Endodermal cell (in vitro differentiated cells): ENCODE measurements at regions not wholly inside any gene's neighbourhood (a gene's known extent, or its start where the extent isn't known, plus 50 kb on each side); places are given as distances from the start of the nearest gene placed in this dataset.

Source experiments
- DNase-seq: peaks from one replicate; pipeline ENCODE4 v3.0.0-alpha.2; 2017
- H3K27ac ChIP-seq: 2 replicates; pipeline ENCODE4 v1.5.1; 2013; ENCODE audit warnings: mild to moderate bottlenecking, low read depth, low read length, moderate library complexity
- H3K27me3 ChIP-seq: 2 replicates; pipeline ENCODE4 v1.6.1; 2013; ENCODE audit warnings: mild to moderate bottlenecking, low read length, moderate library complexity; ENCODE audit not compliant: insufficient read depth, control insufficient read depth, poor library complexity, severe bottlenecking
- H3K36me3 ChIP-seq: 2 replicates; pipeline ENCODE4 v1.7.0; 2013; ENCODE audit warnings: mild to moderate bottlenecking, low read length, moderate library complexity; ENCODE audit not compliant: control insufficient read depth, insufficient read depth
- H3K4me1 ChIP-seq: one replicate; pipeline ENCODE4 v1.7.0; 2013; ENCODE audit warnings: low read length; ENCODE audit not compliant: control insufficient read depth, insufficient read depth
- H3K4me3 ChIP-seq: 2 replicates; pipeline ENCODE4 v1.5.1; 2013; ENCODE audit warnings: mild to moderate bottlenecking, low read length, moderate library complexity
- H3K9ac ChIP-seq: 2 replicates; pipeline ENCODE4 v1.6.1; 2013; ENCODE audit warnings: mild to moderate bottlenecking, low read length, moderate library complexity; ENCODE audit not compliant: poor library complexity, severe bottlenecking; ENCODE audit errors: extremely low read depth
- H3K9me3 ChIP-seq: 2 replicates; pipeline ENCODE4 v1.6.1; 2013; ENCODE audit warnings: mild to moderate bottlenecking, low read length, moderate library complexity; ENCODE audit not compliant: control insufficient read depth
- H3K27ac Mint-ChIP-seq: 2 replicates; pipeline ENCODE4 v1.8.0; 2020; ENCODE audit warnings: mixed read lengths
- H3K27me3 Mint-ChIP-seq: 2 replicates; pipeline ENCODE4 v1.8.0; 2021; ENCODE audit warnings: mild to moderate bottlenecking, mixed read lengths; ENCODE audit not compliant: insufficient read depth
- H3K36me3 Mint-ChIP-seq: 2 replicates; pipeline ENCODE4 v1.8.0; 2020; ENCODE audit warnings: low read depth, mixed read lengths
- H3K4me1 Mint-ChIP-seq: 2 replicates; pipeline ENCODE4 v1.8.0; 2020; ENCODE audit warnings: mixed read lengths
- H3K4me3 Mint-ChIP-seq: 2 replicates; pipeline ENCODE4 v1.8.0; 2020; ENCODE audit warnings: mild to moderate bottlenecking, moderate library complexity, mixed read lengths
- H3K9me3 Mint-ChIP-seq: 2 replicates; pipeline ENCODE4 v1.8.0; 2020; ENCODE audit warnings: mild to moderate bottlenecking, mixed read lengths
- CTCF ChIP-seq: fragments of 200-600 bp; sonication (generic); conservative IDR thresholded peaks from 2 replicates; pipeline ENCODE4 v1.5.0; 2021; ENCODE audit warnings: antibody characterized with exemption, mild to moderate bottlenecking
- WGBS, 2 experiments: methylation state at CpG; one replicate each; pipeline versions ENCODE4 v1.1.5 to v1.1.7; 2013; ENCODE audit warnings: missing lambda C conversion rate in 2 of 2, mixed read lengths in 1 of 2; ENCODE audit not compliant: insufficient coverage in 1 of 2, insufficient read length in 1 of 2; 5-methylcytosine and 5-hydroxymethylcytosine counted together

- Mint-ChIP-seq H3K27me3 (no peaks in the 10 kb centered on the region), H3K9me3 (no peaks in the 10 kb centered on the region), H3K4me3 (no peak overlapping the region), H3K27ac (peak overlapping the region; percentile 27), H3K36me3 (no peaks in the 10 kb centered on the region), H3K4me1 (peaks cover 49% of the 10 kb centered on the region)
- no peak overlapping the region for H3K9ac ChIP-seq
- peaks cover 4% of the 10 kb centered on the region for H3K9me3 ChIP-seq
- H3K27me3 ChIP-seq: no peaks in the 10 kb centered on the region
- no peak overlapping the region for H3K27ac ChIP-seq
- H3K4me3 ChIP-seq: no peak overlapping the region
- TF ChIP-seq CTCF: no peak
- WGBS, 2 experiments: 67% methylated on average over 1 of the region's 1 CpG; no CpG with 5 or more reads in 1 of the 2 experiments
- DNase-seq: no peak
- H3K36me3 ChIP-seq: no peaks in the 10 kb centered on the region
- peaks cover 13% of the 10 kb centered on the region for H3K4me1 ChIP-seq
Observed at GRCh38 chr10:10542477-10542876, 475.2 kb upstream of the CELF2 start.

DNA sequence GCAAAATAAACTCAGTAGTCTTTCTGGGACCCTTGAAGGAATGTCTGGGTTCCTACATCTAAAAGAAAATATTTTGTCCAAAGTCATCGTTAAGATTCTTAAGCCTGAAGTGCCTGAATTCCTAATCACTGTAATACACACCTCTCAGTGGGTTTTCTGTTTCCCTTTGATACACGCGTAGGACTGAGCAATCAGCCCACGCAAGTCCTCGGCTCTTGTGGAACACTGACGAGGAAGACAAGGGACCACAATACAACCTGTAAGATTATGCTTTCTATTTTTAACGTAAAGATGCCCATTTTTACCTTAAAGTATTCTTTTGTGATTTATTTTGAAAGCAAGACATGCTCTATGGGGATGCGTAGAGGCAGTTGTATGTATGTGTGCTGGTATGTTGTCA is 472.8 kb upstream of the CELF2 start:
- peaks cover 43% of the 10 kb centered on the region for H3K4me1 Mint-ChIP-seq

DNA sequence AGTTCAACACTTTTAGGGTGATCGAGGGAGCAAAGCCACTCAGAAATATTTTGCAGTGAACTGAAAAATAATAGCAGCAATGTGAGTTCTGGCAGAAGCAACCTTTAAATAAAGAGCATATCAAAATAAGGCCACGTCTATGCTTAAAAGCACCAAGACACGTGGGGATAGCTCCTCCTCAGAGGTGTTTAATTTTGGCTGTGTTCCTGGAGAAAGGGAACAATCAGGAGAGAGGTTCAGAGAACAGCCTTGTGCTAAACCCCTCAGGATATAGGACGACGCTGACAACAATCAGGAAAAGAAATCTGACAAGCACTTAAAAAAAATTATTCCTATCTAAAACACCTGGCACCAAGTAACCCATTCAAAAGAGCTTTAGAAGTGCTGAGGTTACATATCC is 471.9 kb upstream of the CELF2 start:
- Mint-ChIP-seq H3K4me1 (peaks cover 43% of the 10 kb centered on the region), H3K36me3 (no peaks in the 10 kb centered on the region), H3K27ac (peak overlapping the region; percentile 1), H3K27me3 (no peaks in the 10 kb centered on the region), H3K9me3 (no peaks in the 10 kb centered on the region), H3K4me3 (no peak overlapping the region)
- H3K27me3 ChIP-seq: no peaks in the 10 kb centered on the region
- no peak overlapping the region for H3K27ac ChIP-seq
- DNase-seq: no peak
- 68 to 83% methylated on average over 1 to 5 of the region's 5 CpGs for WGBS, 2 experiments
- no peak overlapping the region for H3K9ac ChIP-seq
- H3K36me3 ChIP-seq: no peaks in the 10 kb centered on the region
- H3K4me1 ChIP-seq: peaks cover 13% of the 10 kb centered on the region
- no peaks in the 10 kb centered on the region for H3K9me3 ChIP-seq
- no peak for TF ChIP-seq CTCF
- H3K4me3 ChIP-seq: no peak overlapping the region

More for the DNA sequence above, 472.8 kb upstream of the CELF2 start:
- Mint-ChIP-seq H3K9me3 (no peaks in the 10 kb centered on the region), H3K27me3 (no peaks in the 10 kb centered on the region), H3K36me3 (no peaks in the 10 kb centered on the region), H3K4me3 (no peak overlapping the region), H3K27ac (no peak overlapping the region)
- H3K4me3 ChIP-seq: no peak overlapping the region
- no peaks in the 10 kb centered on the region for H3K27me3 ChIP-seq
- DNase-seq: no peak
- H3K4me1 ChIP-seq: peaks cover 13% of the 10 kb centered on the region
- no peaks in the 10 kb centered on the region for H3K9me3 ChIP-seq
- H3K9ac ChIP-seq: no peak overlapping the region
- TF ChIP-seq CTCF: no peak
- no peak overlapping the region for H3K27ac ChIP-seq
- 90 to 93% methylated on average over 5 to 8 of the region's 8 CpGs for WGBS, 2 experiments
- no peaks in the 10 kb centered on the region for H3K36me3 ChIP-seq
